ENCODE measurements at regions not wholly inside any gene's neighbourhood (a gene's known extent, or its start where the extent isn't known, plus 50 kb on each side); places are given as distances from the start of the nearest gene placed in this dataset.

DNA sequence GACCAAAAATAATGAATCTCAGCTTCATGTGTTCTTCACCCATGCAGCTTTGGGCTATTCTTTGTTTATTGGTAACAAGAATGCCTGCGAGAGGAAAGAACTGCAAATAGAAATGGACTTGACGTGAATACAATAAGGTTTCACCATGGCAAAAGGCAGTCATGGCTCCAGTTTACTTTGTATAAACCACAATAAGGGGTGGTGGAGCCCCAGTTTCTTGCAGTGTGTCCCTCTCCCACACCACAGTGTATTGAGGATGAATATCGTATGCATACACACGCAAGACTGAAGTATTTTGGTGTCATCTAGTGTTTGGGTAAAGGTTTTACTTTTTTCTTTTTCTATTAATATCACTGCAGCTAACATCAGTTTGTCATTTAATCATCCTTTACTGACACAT, 159.7 kb upstream of the CNTN4 start:
- no peak for DNase-seq
- Mint-ChIP-seq H3K27me3 (no peaks in the 10 kb centered on the region), H3K4me1 (no peaks in the 10 kb centered on the region), H3K27ac (no peak overlapping the region), H3K4me3 (no peak overlapping the region), H3K36me3 (ENCODE audit: low read depth) (no peaks in the 10 kb centered on the region), H3K9me3 (ENCODE audit: low read depth) (peaks cover 9% of the 10 kb centered on the region)
- no peak for ATAC-seq
- POLR2A ChIA-PET: no interaction called here
- intact Hi-C loops (cut with DNase I, micrococcal nuclease): no loop called here
- CTCF ChIA-PET: no interaction called here

- intact Hi-C loops (cut with DNase I, micrococcal nuclease): no loop called here
- Mint-ChIP-seq H3K4me3 (no peak overlapping the region), H3K9me3 (ENCODE audit: low read depth) (no peaks in the 10 kb centered on the region), H3K27ac (no peak overlapping the region), H3K4me1 (no peaks in the 10 kb centered on the region), H3K27me3 (no peaks in the 10 kb centered on the region), H3K36me3 (ENCODE audit: low read depth) (no peaks in the 10 kb centered on the region)
- ATAC-seq (no peak), DNase-seq (no peak)
- ChIA-PET CTCF (no interaction called here), POLR2A (no interaction called here)
Observed at GRCh38 chr3:1942781-1943180, 155.9 kb upstream of the CNTN4 start.

DNA sequence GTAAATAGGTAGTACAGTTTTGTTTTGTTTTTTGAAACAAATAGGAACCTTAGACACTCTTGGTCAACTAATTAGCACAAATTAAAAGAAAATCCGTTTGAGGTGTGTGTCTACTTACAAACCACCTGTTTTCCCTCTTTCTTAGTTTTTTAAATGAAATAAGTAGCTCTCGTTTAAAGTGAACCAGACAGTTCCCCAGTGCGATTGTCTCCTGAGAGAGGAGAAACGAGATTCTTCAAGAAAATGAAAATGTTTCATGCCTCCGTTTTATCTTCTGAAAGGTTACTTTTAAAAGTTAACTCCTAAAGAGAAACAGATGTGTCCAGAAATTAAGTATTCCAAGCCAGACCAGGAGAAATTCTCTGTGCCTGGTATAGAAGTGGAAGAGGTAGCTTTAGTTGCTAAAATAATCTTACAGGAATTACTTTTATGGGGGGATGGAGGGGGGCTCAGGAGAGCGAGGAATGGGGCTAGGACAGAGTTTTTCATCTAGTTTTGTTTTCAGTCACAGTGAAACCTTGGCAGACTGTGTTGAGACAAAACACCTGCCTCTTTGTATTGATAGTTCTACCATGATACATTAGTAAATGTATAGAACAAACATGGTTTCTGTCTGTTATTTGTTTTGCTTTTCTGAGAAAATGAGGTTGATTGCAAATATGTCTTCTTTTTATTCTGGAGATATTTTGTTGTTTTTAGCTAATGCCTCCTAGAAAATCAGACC, 155.1 kb upstream of the CNTN4 start:
- Mint-ChIP-seq H3K4me3 (no peak overlapping the region), H3K4me1 (no peaks in the 10 kb centered on the region), H3K36me3 (ENCODE audit: low read depth) (no peaks in the 10 kb centered on the region), H3K27me3 (no peaks in the 10 kb centered on the region), H3K9me3 (ENCODE audit: low read depth) (no peaks in the 10 kb centered on the region), H3K27ac (no peak overlapping the region)
- ATAC-seq: no peak
- intact Hi-C loops (cut with DNase I, micrococcal nuclease): no loop called here
- ChIA-PET CTCF (no interaction called here), POLR2A (no interaction called here)
- DNase-seq: no peak

GRCh38 chr3:1945698-1946097, 153.0 kb upstream of the CNTN4 start:
- intact Hi-C loops (cut with DNase I, micrococcal nuclease): no loop called here
- CTCF ChIA-PET: no interaction called here
- Mint-ChIP-seq H3K27ac (no peak overlapping the region), H3K9me3 (ENCODE audit: low read depth) (peaks cover 2% of the 10 kb centered on the region), H3K4me3 (no peak overlapping the region), H3K4me1 (no peaks in the 10 kb centered on the region), H3K27me3 (no peaks in the 10 kb centered on the region), H3K36me3 (ENCODE audit: low read depth) (no peaks in the 10 kb centered on the region)
- no peak for DNase-seq
- POLR2A ChIA-PET: no interaction called here
- no peak for ATAC-seq

DNA sequence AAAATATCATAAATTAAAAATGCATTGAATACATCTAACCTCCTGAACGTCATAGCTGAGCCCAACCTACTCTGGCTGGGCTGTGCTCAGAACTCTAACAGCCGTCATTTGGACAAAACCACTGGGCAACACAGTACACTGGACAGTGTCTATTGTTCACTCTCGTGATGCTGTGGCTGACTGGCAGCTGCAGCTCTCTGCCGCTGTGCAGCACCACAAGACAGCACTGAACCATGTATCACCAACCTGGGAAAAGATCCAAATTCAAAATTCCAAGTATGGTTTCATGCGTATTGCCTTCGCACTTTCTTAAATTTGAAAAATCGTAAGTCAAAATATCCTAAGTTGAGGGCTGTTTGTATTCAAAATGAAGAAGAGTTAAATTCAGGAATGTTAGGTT, 145.1 kb upstream of the CNTN4 start:
- no peak overlapping the region for H3K4me3 Mint-ChIP-seq
- intact Hi-C loops (cut with DNase I, micrococcal nuclease): no loop called here
- H3K4me1 Mint-ChIP-seq: peaks cover 7% of the 10 kb centered on the region
- H3K9me3 Mint-ChIP-seq (ENCODE audit: low read depth): peaks cover 2% of the 10 kb centered on the region
- POLR2A ChIA-PET: no interaction called here
- DNase-seq: no peak
- H3K36me3 Mint-ChIP-seq (ENCODE audit: low read depth): no peaks in the 10 kb centered on the region
- no peak overlapping the region for H3K27ac Mint-ChIP-seq
- CTCF ChIA-PET: no interaction called here
- ATAC-seq: no peak
- H3K27me3 Mint-ChIP-seq: no peaks in the 10 kb centered on the region

DNA sequence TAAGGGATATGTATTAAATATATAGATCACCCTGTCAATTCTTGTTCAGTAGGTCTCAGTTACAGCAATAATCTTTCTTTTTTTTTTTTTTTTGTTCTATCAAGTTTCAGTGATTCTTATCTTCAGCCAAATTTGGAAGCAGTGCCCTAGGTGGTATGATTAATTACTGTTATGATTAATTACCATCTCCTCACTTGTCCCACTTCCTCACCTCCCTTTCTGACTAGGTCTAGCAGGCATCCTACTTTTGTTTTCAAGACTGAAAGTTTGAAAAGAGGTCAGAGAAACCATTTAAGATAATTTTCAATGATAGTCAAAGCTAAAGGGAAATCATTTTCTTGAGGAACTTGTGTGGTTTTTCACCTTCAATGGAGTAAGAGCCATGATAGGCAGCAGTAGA, 144.0 kb upstream of the CNTN4 start:
- Mint-ChIP-seq H3K36me3 (ENCODE audit: low read depth) (no peaks in the 10 kb centered on the region), H3K4me1 (peaks cover 7% of the 10 kb centered on the region), H3K27ac (no peak overlapping the region), H3K4me3 (no peak overlapping the region), H3K9me3 (ENCODE audit: low read depth) (peaks cover 3% of the 10 kb centered on the region), H3K27me3 (no peaks in the 10 kb centered on the region)
- CTCF ChIA-PET: interaction anchor here (0.7 kb wide), 1 partner anchor 67 kb away, joined by 3 read pairs; no protein-coding TSS in a partner anchor
- DNase-seq (no peak), ATAC-seq (peak; percentile 72)
- intact Hi-C loops (cut with DNase I, micrococcal nuclease): no loop called here
- POLR2A ChIA-PET: no interaction called here

DNA sequence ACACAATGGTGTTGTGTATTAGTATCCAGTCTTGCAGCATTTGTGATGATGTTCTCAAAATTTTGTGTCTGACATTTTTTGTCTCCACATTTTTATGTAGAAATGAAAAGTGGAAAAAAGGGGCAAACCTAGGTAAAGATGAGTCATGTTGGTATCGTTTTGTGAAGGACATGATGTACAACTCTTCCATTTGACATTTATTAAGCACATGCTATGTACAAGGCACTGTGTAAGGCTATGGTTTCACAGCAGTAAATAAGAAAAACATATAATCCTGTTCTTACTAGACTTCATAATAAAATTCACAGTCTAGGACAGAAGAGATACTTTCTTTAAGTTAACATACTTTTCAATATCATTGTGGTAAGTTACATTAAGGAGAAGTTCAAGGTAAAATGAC, 143.5 kb upstream of the CNTN4 start:
- intact Hi-C loops (cut with DNase I, micrococcal nuclease): no loop called here
- DNase-seq (no peak), ATAC-seq (no peak)
- H3K9me3 Mint-ChIP-seq (ENCODE audit: low read depth): peaks cover 3% of the 10 kb centered on the region
- H3K27me3 Mint-ChIP-seq: no peaks in the 10 kb centered on the region
- no peaks in the 10 kb centered on the region for H3K36me3 Mint-ChIP-seq (ENCODE audit: low read depth)
- H3K4me1 Mint-ChIP-seq: peaks cover 7% of the 10 kb centered on the region
- CTCF ChIA-PET: interaction anchor here (0.7 kb wide), 1 partner anchor 68 kb away, joined by 3 read pairs; no protein-coding TSS in a partner anchor
- H3K27ac Mint-ChIP-seq: no peak overlapping the region
- H3K4me3 Mint-ChIP-seq: no peak overlapping the region
- POLR2A ChIA-PET: no interaction called here

- no peak for DNase-seq
- Mint-ChIP-seq H3K4me3 (no peak overlapping the region), H3K9me3 (ENCODE audit: low read depth) (peaks cover 3% of the 10 kb centered on the region), H3K36me3 (ENCODE audit: low read depth) (no peaks in the 10 kb centered on the region), H3K27ac (no peak overlapping the region), H3K27me3 (no peaks in the 10 kb centered on the region), H3K4me1 (peaks cover 7% of the 10 kb centered on the region)
- intact Hi-C loops (cut with DNase I, micrococcal nuclease): no loop called here
- no peak for ATAC-seq
- POLR2A ChIA-PET: no interaction called here
- CTCF ChIA-PET: no interaction called here
Observed at GRCh38 chr3:1955750-1956149, 142.9 kb upstream of the CNTN4 start.

DNA sequence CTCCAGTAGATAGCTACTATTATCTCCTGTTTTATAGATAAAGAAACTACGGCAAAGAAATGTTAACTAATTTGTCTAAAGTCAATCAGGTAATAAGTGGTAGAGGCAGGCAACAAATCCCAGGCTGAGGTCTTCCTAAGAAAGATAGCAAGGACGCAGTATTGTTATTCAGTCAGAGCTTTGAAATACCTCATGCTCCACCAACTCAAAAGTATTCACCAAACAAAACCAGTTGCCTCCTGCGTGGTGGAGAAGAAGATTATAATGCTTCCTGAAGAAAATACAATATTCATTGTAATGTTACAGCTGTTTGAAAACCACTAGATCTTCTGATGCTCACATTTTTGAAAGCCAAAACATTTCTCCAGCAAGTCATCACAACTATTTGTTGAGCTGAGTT, 138.2 kb upstream of the CNTN4 start:
- CTCF ChIA-PET: no interaction called here

GRCh38 chr3:1962396-1963088, 136.1 kb upstream of the CNTN4 start:
- no peaks in the 10 kb centered on the region for H3K4me1 Mint-ChIP-seq
- no peaks in the 10 kb centered on the region for H3K36me3 Mint-ChIP-seq (ENCODE audit: low read depth)
- intact Hi-C loops (cut with DNase I, micrococcal nuclease): no loop called here
- no peak overlapping the region for H3K27ac Mint-ChIP-seq
- ChIA-PET POLR2A (no interaction called here), CTCF (no interaction called here)
- H3K9me3 Mint-ChIP-seq (ENCODE audit: low read depth): peaks cover 3% of the 10 kb centered on the region
- no peaks in the 10 kb centered on the region for H3K27me3 Mint-ChIP-seq
- no peak for DNase-seq
- ATAC-seq: no peak
- no peak overlapping the region for H3K4me3 Mint-ChIP-seq

More for the DNA sequence above, 138.2 kb upstream of the CNTN4 start:
- peaks cover 3% of the 10 kb centered on the region for H3K9me3 Mint-ChIP-seq (ENCODE audit: low read depth)
- no peak overlapping the region for H3K4me3 Mint-ChIP-seq
- no peak for ATAC-seq
- H3K27ac Mint-ChIP-seq: no peak overlapping the region
- intact Hi-C loops (cut with DNase I, micrococcal nuclease): no loop called here
- H3K36me3 Mint-ChIP-seq (ENCODE audit: low read depth): no peaks in the 10 kb centered on the region
- DNase-seq: no peak
- POLR2A ChIA-PET: no interaction called here
- no peaks in the 10 kb centered on the region for H3K27me3 Mint-ChIP-seq
- no peaks in the 10 kb centered on the region for H3K4me1 Mint-ChIP-seq

- peaks cover 1% of the 10 kb centered on the region for H3K9me3 Mint-ChIP-seq (ENCODE audit: low read depth)
Observed at GRCh38 chr3:1963896-1964295, 134.8 kb upstream of the CNTN4 start.

DNA sequence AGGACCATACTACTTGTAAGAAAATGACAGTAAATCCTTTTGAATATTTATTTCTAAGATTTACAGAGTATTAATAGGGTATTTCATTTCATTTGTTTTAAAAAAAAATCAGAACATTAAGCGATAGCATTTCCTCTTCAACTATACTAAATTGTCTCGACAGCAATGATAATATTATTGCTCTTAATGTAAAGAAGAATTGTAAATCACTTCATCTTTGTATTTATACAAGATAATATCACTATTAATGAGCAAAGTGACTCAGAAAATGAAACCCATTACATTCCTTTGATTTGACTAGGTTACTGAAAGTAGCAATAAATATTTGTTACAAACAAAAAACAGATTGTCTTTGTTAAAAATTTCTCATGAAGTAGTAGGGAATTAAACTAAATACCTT, 131.1 kb upstream of the CNTN4 start:
- Mint-ChIP-seq H3K4me3 (no peak overlapping the region), H3K4me1 (no peaks in the 10 kb centered on the region), H3K27ac (no peak overlapping the region), H3K36me3 (ENCODE audit: low read depth) (no peaks in the 10 kb centered on the region), H3K9me3 (ENCODE audit: low read depth) (no peaks in the 10 kb centered on the region), H3K27me3 (no peaks in the 10 kb centered on the region)
- ATAC-seq (no peak), DNase-seq (no peak)
- CTCF ChIA-PET: no interaction called here
- POLR2A ChIA-PET: no interaction called here
- intact Hi-C loops (cut with DNase I, micrococcal nuclease): no loop called here

More at GRCh38 chr3:1963896-1964295, 134.8 kb upstream of the CNTN4 start:
- CTCF ChIA-PET: no interaction called here
- H3K27me3 Mint-ChIP-seq: no peaks in the 10 kb centered on the region
- no peaks in the 10 kb centered on the region for H3K4me1 Mint-ChIP-seq
- no peak overlapping the region for H3K27ac Mint-ChIP-seq
- DNase-seq (no peak), ATAC-seq (no peak)
- POLR2A ChIA-PET: no interaction called here
- no peak overlapping the region for H3K4me3 Mint-ChIP-seq
- intact Hi-C loops (cut with DNase I, micrococcal nuclease): no loop called here
- H3K36me3 Mint-ChIP-seq (ENCODE audit: low read depth): no peaks in the 10 kb centered on the region

All from activated CD4-positive, alpha-beta T cell treated with anti-CD3 and anti-CD28 coated beads for 36 hours (primary cell).